ENCODE measurements at regions not wholly inside any gene's neighbourhood (a gene's known extent, or its start where the extent isn't known, plus 50 kb on each side); places are given as distances from the start of the nearest gene placed in this dataset.

DNA sequence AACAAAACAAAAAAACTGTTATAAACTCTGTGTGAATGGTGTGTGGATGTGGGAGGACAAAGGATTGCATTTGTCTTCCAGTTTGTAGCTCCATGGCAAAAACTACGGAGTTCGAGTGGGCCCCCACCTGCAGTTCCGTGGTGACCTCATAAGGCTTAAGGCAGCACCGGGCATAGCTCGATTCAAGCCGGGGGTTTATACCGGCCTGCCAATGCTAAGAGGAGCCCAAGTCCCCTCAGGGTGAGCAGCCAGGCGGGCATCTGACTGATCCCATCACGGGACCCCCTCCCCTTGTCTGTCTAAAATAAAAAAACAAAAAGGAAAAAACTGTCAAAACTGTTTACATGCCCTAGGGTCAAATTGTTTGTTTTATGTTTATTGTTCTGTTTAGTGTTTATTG, 463.2 kb upstream of the HTR1E start:
- no peaks in the 10 kb centered on the region for H3K27me3 ChIP-seq
- no peaks in the 10 kb centered on the region for H3K4me1 ChIP-seq
- TF ChIP-seq, protein P1, sequence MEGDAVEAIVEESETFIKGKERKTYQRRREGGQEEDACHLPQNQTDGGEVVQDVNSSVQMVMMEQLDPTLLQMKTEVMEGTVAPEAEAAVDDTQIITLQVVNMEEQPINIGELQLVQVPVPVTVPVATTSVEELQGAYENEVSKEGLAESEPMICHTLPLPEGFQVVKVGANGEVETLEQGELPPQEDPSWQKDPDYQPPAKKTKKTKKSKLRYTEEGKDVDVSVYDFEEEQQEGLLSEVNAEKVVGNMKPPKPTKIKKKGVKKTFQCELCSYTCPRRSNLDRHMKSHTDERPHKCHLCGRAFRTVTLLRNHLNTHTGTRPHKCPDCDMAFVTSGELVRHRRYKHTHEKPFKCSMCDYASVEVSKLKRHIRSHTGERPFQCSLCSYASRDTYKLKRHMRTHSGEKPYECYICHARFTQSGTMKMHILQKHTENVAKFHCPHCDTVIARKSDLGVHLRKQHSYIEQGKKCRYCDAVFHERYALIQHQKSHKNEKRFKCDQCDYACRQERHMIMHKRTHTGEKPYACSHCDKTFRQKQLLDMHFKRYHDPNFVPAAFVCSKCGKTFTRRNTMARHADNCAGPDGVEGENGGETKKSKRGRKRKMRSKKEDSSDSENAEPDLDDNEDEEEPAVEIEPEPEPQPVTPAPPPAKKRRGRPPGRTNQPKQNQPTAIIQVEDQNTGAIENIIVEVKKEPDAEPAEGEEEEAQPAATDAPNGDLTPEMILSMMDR (IDR thresholded peaks at IDR 0.05) = no peak
- no peak overlapping the region for H3K27ac ChIP-seq
- DNase-seq = no peak
- H3K9ac ChIP-seq (ENCODE audit: low read depth in 2 of 2, low read length in 2 of 2) = no peak overlapping the region
- intact Hi-C loops (cut with DNase I) = no loop called here
- no peaks in the 10 kb centered on the region for H3K9me3 ChIP-seq
- no peaks in the 10 kb centered on the region for H3K36me3 ChIP-seq
- no peak overlapping the region for H3K4me3 ChIP-seq

DNA sequence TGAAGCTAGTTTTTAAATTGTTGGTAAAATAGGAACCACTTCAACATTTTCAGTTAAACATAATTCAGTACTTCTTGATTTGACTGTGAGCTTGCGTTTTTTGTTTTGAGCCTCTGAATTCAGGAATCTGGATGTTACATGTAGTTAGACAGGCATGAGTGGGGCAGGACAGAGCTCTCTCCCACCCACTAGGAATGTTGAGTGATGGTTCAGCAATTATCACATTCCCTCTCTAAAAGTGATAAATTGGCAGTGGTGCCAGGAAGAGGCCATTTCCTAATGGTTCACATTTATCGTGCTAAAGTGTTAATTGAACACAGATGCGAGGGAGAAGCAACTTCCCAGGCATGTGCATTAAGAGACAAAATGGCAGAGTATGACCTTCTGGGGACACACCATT, 465.5 kb upstream of the HTR1E start:
- no peak overlapping the region for H3K4me3 ChIP-seq
- TF ChIP-seq, protein P1 (IDR thresholded peaks at IDR 0.05) = no peak
- intact Hi-C loops (cut with DNase I) = no loop called here

DNA sequence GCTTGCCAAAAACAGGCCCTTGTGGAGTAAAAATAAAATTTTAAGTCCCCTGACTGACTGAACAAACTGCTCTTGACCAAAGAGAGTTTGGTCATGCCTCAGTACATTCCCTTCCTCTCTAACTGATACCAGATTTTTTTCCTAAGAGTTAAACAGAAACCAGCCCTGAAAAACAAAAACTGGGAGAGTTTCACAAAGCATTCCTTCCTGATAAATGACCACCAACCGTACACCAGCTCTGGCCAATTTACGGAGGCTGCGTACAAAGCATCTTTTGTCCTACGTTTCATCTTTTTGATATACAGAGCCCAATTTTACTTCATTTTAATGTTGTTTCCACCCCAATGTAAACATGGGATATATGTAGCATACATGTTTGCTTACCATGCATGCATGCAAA, 477.4 kb upstream of the HTR1E start:
- intact Hi-C loops (cut with DNase I) = no loop called here
- H3K4me1 ChIP-seq = no peaks in the 10 kb centered on the region
- H3K4me3 ChIP-seq = no peak overlapping the region
- no peak overlapping the region for H3K9ac ChIP-seq (ENCODE audit: low read depth in 2 of 2, low read length in 2 of 2)
- H3K27ac ChIP-seq = no peak overlapping the region
- no peaks in the 10 kb centered on the region for H3K9me3 ChIP-seq
- H3K36me3 ChIP-seq = no peaks in the 10 kb centered on the region
- DNase-seq = no peak
- no peaks in the 10 kb centered on the region for H3K27me3 ChIP-seq
- TF ChIP-seq, protein P1 (IDR thresholded peaks at IDR 0.05) = no peak

More for the DNA sequence above, 465.5 kb upstream of the HTR1E start:
- Histone ChIP-seq H3K27me3 (no peaks in the 10 kb centered on the region), H3K9me3 (no peaks in the 10 kb centered on the region), H3K27ac (no peak overlapping the region), H3K4me1 (no peaks in the 10 kb centered on the region), H3K36me3 (no peaks in the 10 kb centered on the region), H3K9ac (ENCODE audit: low read depth in 2 of 2, low read length in 2 of 2) (no peak overlapping the region)
- no peak for DNase-seq

DNA sequence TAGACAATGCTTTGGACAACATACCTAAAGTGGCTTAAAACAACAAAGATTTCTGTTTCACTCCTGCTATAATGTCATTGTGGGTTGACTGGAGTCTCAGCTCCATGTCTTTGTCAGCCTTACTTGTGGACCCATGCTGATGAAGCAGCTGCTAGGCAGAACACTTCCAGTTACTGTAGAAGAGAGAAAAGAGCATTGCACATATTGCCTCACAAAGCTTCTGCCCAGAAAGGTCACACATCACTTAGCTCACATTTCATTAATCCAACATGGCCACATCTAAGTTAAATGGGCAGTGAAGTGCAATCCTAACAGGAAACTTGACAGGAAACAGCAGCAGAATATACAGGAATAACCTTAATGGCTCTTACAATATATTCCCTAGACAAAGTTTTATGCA, 480.5 kb upstream of the HTR1E start:
- intact Hi-C loops (cut with DNase I) = no loop called here

DNA sequence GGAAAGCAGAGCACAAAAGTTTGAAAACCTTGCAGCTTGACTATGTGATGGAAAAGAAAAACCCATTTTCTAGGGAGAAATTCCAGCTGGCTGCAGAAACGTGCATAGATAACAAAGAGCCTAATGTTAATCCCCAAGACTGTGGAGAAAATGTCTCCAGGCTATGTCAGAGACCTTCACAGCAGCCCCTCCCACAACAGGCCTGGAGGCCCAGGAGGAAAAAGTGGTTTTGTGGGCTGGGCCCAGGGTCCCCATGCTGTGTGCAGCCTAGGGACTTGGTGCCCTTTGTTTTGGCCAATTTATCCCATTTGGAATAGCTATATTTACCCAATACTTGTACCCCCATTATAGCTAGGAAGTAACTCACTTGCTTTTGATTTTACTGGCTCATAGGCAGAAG, 484.1 kb upstream of the HTR1E start:
- TF ChIP-seq, protein P1 (IDR thresholded peaks at IDR 0.05) = no peak
- no peak for DNase-seq
- no peak overlapping the region for H3K27ac ChIP-seq
- H3K4me1 ChIP-seq = no peaks in the 10 kb centered on the region
- H3K36me3 ChIP-seq = no peaks in the 10 kb centered on the region
- intact Hi-C loops (cut with DNase I) = no loop called here
- H3K4me3 ChIP-seq = no peak overlapping the region
- H3K27me3 ChIP-seq = no peaks in the 10 kb centered on the region
- no peak overlapping the region for H3K9ac ChIP-seq (ENCODE audit: low read depth in 2 of 2, low read length in 2 of 2)
- no peaks in the 10 kb centered on the region for H3K9me3 ChIP-seq

More for the DNA sequence above, 480.5 kb upstream of the HTR1E start:
- no peak overlapping the region for H3K4me3 ChIP-seq
- no peak overlapping the region for H3K27ac ChIP-seq
- TF ChIP-seq, protein P1 (IDR thresholded peaks at IDR 0.05) = no peak
- no peak for DNase-seq
- no peak overlapping the region for H3K9ac ChIP-seq (ENCODE audit: low read depth in 2 of 2, low read length in 2 of 2)
- H3K36me3 ChIP-seq = no peaks in the 10 kb centered on the region
- H3K9me3 ChIP-seq = no peaks in the 10 kb centered on the region
- no peaks in the 10 kb centered on the region for H3K4me1 ChIP-seq
- no peaks in the 10 kb centered on the region for H3K27me3 ChIP-seq

DNA sequence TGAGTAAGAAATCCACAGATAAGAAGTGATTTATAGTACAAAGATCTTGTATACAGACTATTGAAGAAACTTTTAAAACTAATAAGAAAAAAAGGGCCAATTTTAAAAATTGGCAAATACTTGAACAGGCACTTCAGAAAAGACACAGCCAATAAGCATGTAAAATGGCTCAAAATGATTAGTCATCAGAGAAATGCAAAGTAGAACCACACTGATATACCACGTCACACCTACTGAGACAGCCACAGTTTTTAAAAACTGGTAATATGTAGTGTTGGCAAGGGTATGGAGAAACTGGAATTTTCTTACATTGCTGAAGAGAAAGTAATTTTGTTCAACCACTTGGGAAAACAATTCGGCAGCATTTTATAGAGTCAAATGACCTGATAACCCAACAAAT, 488.9 kb upstream of the HTR1E start:
- DNase-seq = no peak
- H3K9me3 ChIP-seq = no peaks in the 10 kb centered on the region
- no peaks in the 10 kb centered on the region for H3K36me3 ChIP-seq
- no peaks in the 10 kb centered on the region for H3K27me3 ChIP-seq
- intact Hi-C loops (cut with DNase I) = no loop called here
- TF ChIP-seq, protein P1 (IDR thresholded peaks at IDR 0.05) = no peak
- H3K27ac ChIP-seq = no peak overlapping the region
- H3K4me3 ChIP-seq = no peak overlapping the region
- no peak overlapping the region for H3K9ac ChIP-seq (ENCODE audit: low read depth in 2 of 2, low read length in 2 of 2)
- H3K4me1 ChIP-seq = no peaks in the 10 kb centered on the region

Measured in colonic mucosa (tissue), 4 donors.